ENCODE measurements at regions not wholly inside any gene's neighbourhood (a gene's known extent, or its start where the extent isn't known, plus 50 kb on each side); places are given as distances from the start of the nearest gene placed in this dataset.

DNA sequence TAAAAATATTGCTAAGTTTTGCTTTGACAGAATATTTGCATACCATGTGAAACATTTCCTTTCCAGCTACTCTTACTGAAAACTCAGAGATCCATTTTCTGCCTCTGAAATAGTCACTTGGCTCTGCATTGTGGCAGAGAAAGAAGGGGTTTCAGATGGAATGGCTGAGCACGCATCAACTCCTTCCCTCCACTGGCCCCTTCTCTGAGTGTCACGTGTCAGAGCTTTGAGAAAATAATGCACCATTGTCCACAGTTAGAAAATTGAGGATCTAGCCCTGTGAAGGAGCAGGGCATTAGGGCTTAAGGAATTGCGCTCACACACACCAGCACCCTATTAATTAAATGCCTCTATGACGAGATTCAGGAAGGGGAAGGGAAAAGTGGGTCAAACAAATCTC, 78.8 kb upstream of the FAT4 start:
- Histone ChIP-seq H3K79me1 (ENCODE audit: low read depth, low read length) (no peaks in the 10 kb centered on the region), H2BK20ac (ENCODE audit: low read length) (no peak overlapping the region), H2BK15ac (ENCODE audit: low read length) (no peak overlapping the region), H2BK12ac (ENCODE audit: low read depth, low read length) (no peak overlapping the region), H3K79me2 (ENCODE audit: control insufficient read depth in 1 of 2, insufficient read depth in 2 of 2, low read length in 2 of 2) (no peaks in the 10 kb centered on the region), H4K91ac (replicated peaks; ENCODE audit: insufficient read length, low read length) (no peak overlapping the region), H2BK5ac (ENCODE audit: low read depth, low read length) (no peak overlapping the region), H3K27me3 (replicated peaks in 1 of 4; ENCODE audit: control insufficient read depth in 3 of 4, extremely low read depth in 1 of 4, insufficient read depth in 3 of 4, low read length in 3 of 4) (no peaks in the 10 kb centered on the region), H3K56ac (replicated peaks; ENCODE audit: insufficient read length, low read depth, low read length) (no peak overlapping the region), H2AFZ (ENCODE audit: low read length) (0 out of 2 replicates have a peak overlapping the region, but pooled peaks have one; percentile 71), H2AK5ac (ENCODE audit: low read depth, low read length) (no peak overlapping the region), H3K9me3 (ENCODE audit: insufficient read depth in 2 of 2, low read depth in 1 of 2, low read length in 1 of 2) (no peaks in the 10 kb centered on the region), H3K4me2 (ENCODE audit: insufficient read depth in 1 of 2, low read depth in 2 of 2, low read length in 2 of 2) (no peak overlapping the region), H3K4ac (replicated peaks; ENCODE audit: insufficient read length, low read depth, low read length) (no peak overlapping the region), H3K4me1 (replicated peaks in 1 of 4; ENCODE audit: control insufficient read depth in 3 of 4, insufficient read depth in 4 of 4, low read length in 3 of 4) (no peaks in the 10 kb centered on the region), H3K4me3 (ENCODE audit: extremely low read depth in 1 of 4, insufficient read depth in 2 of 4, low read depth in 3 of 4, low read length in 4 of 4) (no peak overlapping the region), H4K20me1 (replicated peaks in 1 of 2; ENCODE audit: control insufficient read depth in 1 of 2, insufficient read depth in 2 of 2, low read length in 2 of 2) (no peaks in the 10 kb centered on the region), H3K23ac (ENCODE audit: insufficient read length) (no peak overlapping the region), H4K5ac (ENCODE audit: insufficient read length, low read depth, low read length) (no peak overlapping the region), H4K8ac (ENCODE audit: extremely low read depth, insufficient read depth, low read length) (no peak overlapping the region), H3K27ac (ENCODE audit: low read depth, low read length) (no peak overlapping the region), H3K9ac (replicated peaks in 1 of 4; ENCODE audit: extremely low read depth in 1 of 4, low read depth in 3 of 4, low read length in 3 of 4) (no peak overlapping the region), H3K23me2 (ENCODE audit: low read depth, low read length) (no peaks in the 10 kb centered on the region; the same call in 1 of the 2 replicates), H3K14ac (ENCODE audit: insufficient read length) (no peak overlapping the region), H2BK120ac (replicated peaks; ENCODE audit: low read depth, low read length) (no peak overlapping the region), H3K36me3 (ENCODE audit: control insufficient read depth in 2 of 4, insufficient read depth in 4 of 4, low read length in 3 of 4) (no peaks in the 10 kb centered on the region), H3K18ac (ENCODE audit: extremely low read depth, low read length) (no peak overlapping the region)
- no peak for DNase-seq (ENCODE audit: low read depth in 1 of 2, low spot score in 2 of 2)
- CTCF ChIA-PET (ENCODE audit: partially characterized antibody) = interaction anchor here (0.6 to 1.2 kb wide), 2 partner anchors 688 to 913 kb away, joined by 3 to 4 read pairs; no protein-coding TSS in a partner anchor
- 87% methylated on average over 4 of the region's 4 CpGs; no CpG with 5 or more reads in 1 of the 2 experiments for WGBS, 2 experiments (ENCODE audit: extremely low coverage in 1 of 2, insufficient coverage in 1 of 2, insufficient read length in 1 of 2, insufficient replicate concordance in 2 of 2, low coverage in 1 of 2, low lambda C conversion rate in 2 of 2, missing lambda C conversion rate in 1 of 2)
- no peak for FAIRE-seq
- POLR2A ChIA-PET (ENCODE audit: partially characterized antibody) = no interaction called here
- no peak for TF ChIP-seq JUND (IDR thresholded peaks at IDR 0.05; ENCODE audit: low read length)
- TF ChIP-seq CTBP2 (IDR thresholded peaks at IDR 0.05; ENCODE audit: borderline replicate concordance, insufficient read depth, insufficient read length, low read length) = no peak
- no peak for TF ChIP-seq TAF7 (optimal IDR thresholded peaks at IDR 0.05; ENCODE audit: borderline replicate concordance, low read depth, low read length)
- no peak for TF ChIP-seq EZH2 (IDR thresholded peaks at IDR 0.05; ENCODE audit: low read depth, low read length, severe bottlenecking)
- TF ChIP-seq, protein P1, sequence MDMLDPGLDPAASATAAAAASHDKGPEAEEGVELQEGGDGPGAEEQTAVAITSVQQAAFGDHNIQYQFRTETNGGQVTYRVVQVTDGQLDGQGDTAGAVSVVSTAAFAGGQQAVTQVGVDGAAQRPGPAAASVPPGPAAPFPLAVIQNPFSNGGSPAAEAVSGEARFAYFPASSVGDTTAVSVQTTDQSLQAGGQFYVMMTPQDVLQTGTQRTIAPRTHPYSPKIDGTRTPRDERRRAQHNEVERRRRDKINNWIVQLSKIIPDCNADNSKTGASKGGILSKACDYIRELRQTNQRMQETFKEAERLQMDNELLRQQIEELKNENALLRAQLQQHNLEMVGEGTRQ (IDR thresholded peaks at IDR 0.05; ENCODE audit: low read length) = no peak
- TF ChIP-seq KDM1A (IDR thresholded peaks at IDR 0.05; ENCODE audit: borderline replicate concordance, low read length) = no peak
- no peak for TF ChIP-seq HDAC2 (IDR thresholded peaks at IDR 0.05; ENCODE audit: borderline replicate concordance in 1 of 2, low read depth in 2 of 2, low read length in 2 of 2)
- no peak for TF ChIP-seq SRF (IDR thresholded peaks at IDR 0.05; ENCODE audit: low read depth, low read length)
- TF ChIP-seq, protein P2, sequence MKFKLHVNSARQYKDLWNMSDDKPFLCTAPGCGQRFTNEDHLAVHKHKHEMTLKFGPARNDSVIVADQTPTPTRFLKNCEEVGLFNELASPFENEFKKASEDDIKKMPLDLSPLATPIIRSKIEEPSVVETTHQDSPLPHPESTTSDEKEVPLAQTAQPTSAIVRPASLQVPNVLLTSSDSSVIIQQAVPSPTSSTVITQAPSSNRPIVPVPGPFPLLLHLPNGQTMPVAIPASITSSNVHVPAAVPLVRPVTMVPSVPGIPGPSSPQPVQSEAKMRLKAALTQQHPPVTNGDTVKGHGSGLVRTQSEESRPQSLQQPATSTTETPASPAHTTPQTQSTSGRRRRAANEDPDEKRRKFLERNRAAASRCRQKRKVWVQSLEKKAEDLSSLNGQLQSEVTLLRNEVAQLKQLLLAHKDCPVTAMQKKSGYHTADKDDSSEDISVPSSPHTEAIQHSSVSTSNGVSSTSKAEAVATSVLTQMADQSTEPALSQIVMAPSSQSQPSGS (IDR thresholded peaks at IDR 0.05; ENCODE audit: low read length) = no peak
- no peak for TF ChIP-seq NANOG (IDR thresholded peaks at IDR 0.05; ENCODE audit: insufficient read depth, low read depth, low read length, poor library complexity, severe bottlenecking)

All from H1 (cell line).